GM13976 (cell line): ENCODE measurements at regions not wholly inside any gene's neighbourhood (a gene's known extent, or its start where the extent isn't known, plus 50 kb on each side); places are given as distances from the start of the nearest gene placed in this dataset.

ENCODE experiments used
- DNase-seq: peaks from one replicate; pipeline ENCODE4 v3.0.0; 2012; ENCODE audit warnings: low spot score
- CTCF ChIP-seq: IDR thresholded peaks from 2 replicates; pipeline ENCODE4 v1.5.1; 2012; ENCODE audit warnings: borderline replicate concordance, mild to moderate bottlenecking; ENCODE audit not compliant: insufficient read depth; ENCODE audit errors: extremely low read depth, missing control alignments, control extremely low read depth
- in situ Hi-C: fragments of 300-500 bp; cut with MboI; formaldehyde crosslinking; loops from one replicate; pipeline ENCODE4 v1.12.0; 2022; ENCODE audit warnings: low sequenced_read_pairs, mixed read lengths, inconsistent platforms; ENCODE audit not compliant: unreplicated experiment

- TF ChIP-seq CTCF = no peak
- no peak for DNase-seq
- in situ Hi-C loops = no loop called here
Measured at GRCh38 chr11:15654451-15654850, 539.7 kb downstream of the INSC start.

- TF ChIP-seq CTCF = no peak
- no peak for DNase-seq
- in situ Hi-C loops = no loop called here
Measured at GRCh38 chr11:15655552-15655951, 540.8 kb downstream of the INSC start.

GRCh38 chr11:15657264-15657663, 542.5 kb downstream of the INSC start:
- no peak for TF ChIP-seq CTCF
- no peak for DNase-seq
- in situ Hi-C loops = no loop called here

- in situ Hi-C loops = no loop called here
- no peak for DNase-seq
Measured at GRCh38 chr11:15660496-15660895, 545.8 kb downstream of the INSC start.

GRCh38 chr11:15662285-15662684, 547.6 kb downstream of the INSC start:
- DNase-seq = no peak
- TF ChIP-seq CTCF = no peak
- in situ Hi-C loops = no loop called here

More at GRCh38 chr11:15660496-15660895, 545.8 kb downstream of the INSC start:
- TF ChIP-seq CTCF = no peak

GRCh38 chr11:15663777-15664218, 549.1 kb downstream of the INSC start:
- in situ Hi-C loops = no loop called here
- no peak for TF ChIP-seq CTCF
- DNase-seq = no peak
